ENCODE measurements at regions not wholly inside any gene's neighbourhood (a gene's known extent, or its start where the extent isn't known, plus 50 kb on each side); places are given as distances from the start of the nearest gene placed in this dataset.
A peak's percentile ranks its signal among the peaks of the same experiment; 100 is the strongest.

- DNase-seq: no peak
- peaks cover 0 to 5% (median 0%) of the 10 kb centered on the region in 7 donors for H3K9me3 Mint-ChIP-seq
- peak overlapping the region in 5 of 8 donors; percentile 25 to 63 (median 48) for H3K4me3 Mint-ChIP-seq
- peaks cover 0 to 3% (median 0%) of the 10 kb centered on the region in 3 donors for H3K4me1 Mint-ChIP-seq
- H3K27me3 Mint-ChIP-seq: peaks cover 42 to 61% (median 48%) of the 10 kb centered on the region in 3 donors
- no peak overlapping the region for H3K27ac Mint-ChIP-seq
- H3K36me3 Mint-ChIP-seq: no peaks in the 10 kb centered on the region
- no peak for ATAC-seq (ENCODE audit: low read depth in 2 of 2)
These were observed 94.0 kb upstream of the FMN2 start for GRCh38 chr1:239997515-239998311.

DNA sequence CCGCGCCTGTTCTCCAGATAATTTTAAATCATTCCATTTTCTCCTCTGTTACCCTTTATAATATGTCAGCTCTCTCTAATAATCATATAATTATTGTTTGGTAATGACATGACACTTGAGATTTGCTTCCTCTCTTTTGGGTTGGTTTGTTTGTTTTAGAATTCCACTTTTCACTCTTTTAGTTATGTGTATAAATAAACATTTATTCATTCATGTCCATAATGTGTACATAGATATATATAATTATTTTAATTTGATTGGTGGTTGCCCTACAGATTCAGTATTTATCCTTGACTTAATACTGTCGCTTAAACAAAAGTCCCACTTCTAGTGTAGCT lies 93.4 kb upstream of the FMN2 start:
- no peak for ATAC-seq (ENCODE audit: low read depth in 2 of 2)
- H3K4me1 Mint-ChIP-seq: peaks cover 0 to 3% (median 0%) of the 10 kb centered on the region in 3 donors
- H3K9me3 Mint-ChIP-seq: peaks cover 0 to 5% (median 0%) of the 10 kb centered on the region in 7 donors
- no peak for DNase-seq
- peaks cover 42 to 61% (median 50%) of the 10 kb centered on the region in 3 donors for H3K27me3 Mint-ChIP-seq
- no peaks in the 10 kb centered on the region for H3K36me3 Mint-ChIP-seq
- peak overlapping the region in 4 of 8 donors; percentile 32 to 59 (median 46) for H3K4me3 Mint-ChIP-seq
- no peak overlapping the region for H3K27ac Mint-ChIP-seq

DNA sequence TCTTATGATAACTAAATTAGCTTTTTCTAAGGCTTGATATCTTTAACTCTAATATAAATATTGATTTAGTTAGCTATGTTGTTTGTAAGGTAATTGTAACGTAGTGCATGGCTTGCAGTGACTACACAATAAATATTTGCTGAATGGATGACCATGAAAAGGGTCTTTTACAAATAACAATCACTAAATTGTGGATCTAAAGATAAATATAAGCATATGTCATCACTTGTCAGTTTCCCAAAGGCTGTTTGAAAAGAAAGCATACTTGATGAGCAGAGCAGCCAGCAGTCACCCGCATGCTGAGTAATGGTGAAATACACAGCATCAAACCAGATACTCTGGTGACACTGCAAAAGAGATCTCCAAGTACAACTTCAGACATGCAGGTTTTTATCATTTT lies 92.5 kb upstream of the FMN2 start:
- no peaks in the 10 kb centered on the region for H3K36me3 Mint-ChIP-seq
- H3K4me1 Mint-ChIP-seq: peaks cover 0 to 3% (median 0%) of the 10 kb centered on the region in 3 donors
- H3K27ac Mint-ChIP-seq: no peak overlapping the region
- peaks cover 0 to 5% (median 0%) of the 10 kb centered on the region in 7 donors for H3K9me3 Mint-ChIP-seq
- ATAC-seq (ENCODE audit: low read depth in 2 of 2) (no peak), DNase-seq (no peak)
- H3K4me3 Mint-ChIP-seq: no peak overlapping the region
- peaks cover 42 to 57% (median 48%) of the 10 kb centered on the region in 3 donors for H3K27me3 Mint-ChIP-seq

DNA sequence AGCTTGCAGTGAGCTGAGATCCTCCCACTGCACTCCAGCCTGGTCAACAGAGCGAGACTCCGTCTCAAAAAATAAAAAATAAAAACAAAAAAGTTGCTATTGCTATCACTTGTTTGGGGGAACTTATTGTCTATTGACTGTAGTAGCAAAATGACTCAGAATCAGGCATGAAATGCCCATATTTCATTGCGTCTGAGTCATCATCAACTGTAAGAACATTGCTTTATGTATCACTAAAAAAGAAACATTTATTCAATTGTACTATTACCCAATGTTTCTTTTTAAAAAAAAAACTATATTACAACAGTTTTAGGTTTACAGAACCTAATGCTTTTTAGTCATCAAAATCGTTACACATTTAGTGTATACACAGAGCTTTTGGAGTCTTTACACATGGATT lies 91.0 kb upstream of the FMN2 start:
- Mint-ChIP-seq H3K9me3 (peaks cover 0 to 5% (median 0%) of the 10 kb centered on the region in 7 donors), H3K4me1 (peaks cover 0 to 3% (median 0%) of the 10 kb centered on the region in 3 donors), H3K4me3 (no peak overlapping the region), H3K36me3 (no peaks in the 10 kb centered on the region), H3K27ac (no peak overlapping the region), H3K27me3 (peaks cover 34 to 48% (median 38%) of the 10 kb centered on the region in 3 donors)
- no peak for ATAC-seq (ENCODE audit: low read depth in 2 of 2)
- DNase-seq: no peak

DNA sequence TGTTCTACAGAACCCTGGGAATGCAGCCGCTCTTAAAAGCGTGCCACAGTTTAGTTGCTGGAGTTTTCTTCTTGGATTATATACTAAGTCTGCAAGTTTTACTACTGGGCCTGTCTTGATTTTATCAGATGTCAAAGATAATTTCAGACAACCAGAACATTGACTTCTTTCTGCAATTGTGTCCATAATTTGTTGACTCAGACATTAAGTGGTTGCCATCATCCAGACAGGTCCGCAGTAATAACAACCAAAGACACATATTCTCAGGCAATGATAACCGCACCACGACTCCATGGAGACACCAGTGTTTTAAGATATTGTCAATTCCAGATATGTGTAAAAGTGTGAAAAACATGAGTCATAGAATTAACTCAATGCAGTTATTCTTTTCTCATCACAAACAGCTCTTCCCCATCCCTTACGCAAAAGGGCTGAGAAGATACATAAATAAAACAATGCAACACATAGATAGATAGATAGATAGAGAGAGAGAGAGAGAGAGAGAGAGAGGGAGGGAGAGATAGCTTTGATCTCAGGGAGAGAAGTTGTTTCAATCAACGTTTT lies 90.4 kb upstream of the FMN2 start:
- Mint-ChIP-seq H3K27me3 (peaks cover 28 to 42% (median 34%) of the 10 kb centered on the region in 3 donors), H3K4me1 (peaks cover 0 to 3% (median 0%) of the 10 kb centered on the region in 3 donors), H3K4me3 (no peak overlapping the region), H3K36me3 (no peaks in the 10 kb centered on the region), H3K9me3 (peaks cover 0 to 5% (median 0%) of the 10 kb centered on the region in 7 donors), H3K27ac (no peak overlapping the region)
- ATAC-seq (ENCODE audit: low read depth in 2 of 2): no peak
- no peak for DNase-seq

DNA sequence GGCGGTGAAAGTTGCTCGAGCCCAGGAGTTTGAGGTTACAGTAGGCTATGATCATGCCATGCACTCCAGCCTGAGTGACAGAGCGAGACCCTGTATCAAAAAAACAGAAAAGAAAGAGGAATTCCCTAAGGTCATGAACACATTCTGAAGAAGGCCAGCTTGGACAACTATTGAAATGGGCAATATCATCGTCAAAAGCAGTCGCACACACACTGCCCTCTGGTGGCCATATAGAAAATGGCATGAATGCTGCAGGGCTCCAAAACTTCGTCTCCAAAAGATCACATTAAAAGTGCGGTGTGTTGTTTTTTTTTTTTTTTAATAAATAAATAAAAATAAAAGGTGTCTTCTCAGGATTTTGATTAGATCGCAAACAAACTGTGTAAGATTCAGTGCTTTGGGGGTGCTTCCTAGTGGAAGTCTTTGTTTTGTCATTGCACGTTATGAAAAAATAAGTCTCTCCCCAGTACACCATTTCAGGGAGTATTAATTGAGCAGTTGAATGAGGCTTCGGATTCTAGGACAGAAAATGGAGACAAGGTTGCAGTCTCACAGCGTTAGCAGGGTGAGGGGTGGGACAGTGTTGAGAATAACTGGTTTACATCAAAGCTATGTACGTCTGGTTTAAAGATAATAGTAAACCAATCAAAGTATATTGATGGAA lies 87.5 kb upstream of the FMN2 start:
- Mint-ChIP-seq H3K27me3 (peaks cover 3 to 21% (median 15%) of the 10 kb centered on the region in 3 donors), H3K4me1 (no peaks in the 10 kb centered on the region), H3K9me3 (peaks cover 0 to 5% (median 0%) of the 10 kb centered on the region in 7 donors), H3K4me3 (no peak overlapping the region), H3K27ac (no peak overlapping the region), H3K36me3 (no peaks in the 10 kb centered on the region)
- DNase-seq (no peak), ATAC-seq (ENCODE audit: low read depth in 2 of 2) (no peak)

GRCh38 chr1:240005997-240006650 lies 85.6 kb upstream of the FMN2 start:
- no peaks in the 10 kb centered on the region for H3K4me1 Mint-ChIP-seq
- H3K9me3 Mint-ChIP-seq: peaks cover 3 to 16% (median 8%) of the 10 kb centered on the region in 7 donors
- no peak overlapping the region for H3K27ac Mint-ChIP-seq
- peaks cover 0 to 11% (median 5%) of the 10 kb centered on the region in 3 donors for H3K27me3 Mint-ChIP-seq
- DNase-seq (no peak), ATAC-seq (ENCODE audit: low read depth in 2 of 2) (no peak)
- no peak overlapping the region for H3K4me3 Mint-ChIP-seq
- H3K36me3 Mint-ChIP-seq: peaks cover 0 to 7% of the 10 kb centered on the region in 2 donors

- H3K4me1 Mint-ChIP-seq: no peaks in the 10 kb centered on the region
- H3K27me3 Mint-ChIP-seq: peaks cover 0 to 4% (median 0%) of the 10 kb centered on the region in 3 donors
- DNase-seq: no peak
- ATAC-seq (ENCODE audit: low read depth in 2 of 2): no peak
- no peak overlapping the region for H3K4me3 Mint-ChIP-seq
- peaks cover 3 to 23% (median 9%) of the 10 kb centered on the region in 7 donors for H3K9me3 Mint-ChIP-seq
- H3K27ac Mint-ChIP-seq: peak overlapping the region in 1 of 6 donors; percentile 7
- H3K36me3 Mint-ChIP-seq: peaks cover 0 to 7% of the 10 kb centered on the region in 2 donors
These were observed 83.4 kb upstream of the FMN2 start for GRCh38 chr1:240008298-240008697.

GRCh38 chr1:240014051-240014450 lies 77.6 kb upstream of the FMN2 start:
- Mint-ChIP-seq H3K36me3 (peaks cover 0 to 7% of the 10 kb centered on the region in 2 donors), H3K4me3 (no peak overlapping the region), H3K27me3 (peaks cover 0 to 4% (median 0%) of the 10 kb centered on the region in 3 donors), H3K4me1 (no peaks in the 10 kb centered on the region), H3K27ac (no peak overlapping the region), H3K9me3 (peaks cover 6 to 40% (median 22%) of the 10 kb centered on the region in 7 donors)
- DNase-seq: no peak
- no peak for ATAC-seq (ENCODE audit: low read depth in 2 of 2)

DNA sequence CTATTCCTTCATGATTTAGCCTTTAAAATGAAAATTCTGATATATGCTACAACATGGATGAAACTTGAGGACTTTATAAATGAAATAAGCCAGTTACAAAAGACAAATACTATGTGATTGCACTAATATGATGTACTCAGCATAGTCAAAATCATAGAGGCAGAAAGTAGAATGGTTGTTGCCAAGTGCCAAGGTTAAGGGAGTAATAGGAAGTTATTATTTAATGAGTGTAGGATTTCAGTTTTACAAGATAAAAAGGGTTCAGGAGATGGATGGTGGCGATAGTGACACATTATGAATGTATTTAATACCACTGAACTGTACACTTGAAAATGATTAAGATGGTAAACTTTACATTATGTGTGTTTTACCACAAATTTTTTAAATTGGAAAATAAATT lies 73.1 kb upstream of the FMN2 start:
- Mint-ChIP-seq H3K27ac (no peak overlapping the region), H3K4me1 (no peaks in the 10 kb centered on the region), H3K27me3 (peaks cover 0 to 4% (median 0%) of the 10 kb centered on the region in 3 donors), H3K4me3 (no peak overlapping the region), H3K9me3 (peaks cover 4 to 35% (median 18%) of the 10 kb centered on the region in 7 donors), H3K36me3 (no peaks in the 10 kb centered on the region)
- no peak for DNase-seq
- ATAC-seq (ENCODE audit: low read depth in 2 of 2): no peak

DNA sequence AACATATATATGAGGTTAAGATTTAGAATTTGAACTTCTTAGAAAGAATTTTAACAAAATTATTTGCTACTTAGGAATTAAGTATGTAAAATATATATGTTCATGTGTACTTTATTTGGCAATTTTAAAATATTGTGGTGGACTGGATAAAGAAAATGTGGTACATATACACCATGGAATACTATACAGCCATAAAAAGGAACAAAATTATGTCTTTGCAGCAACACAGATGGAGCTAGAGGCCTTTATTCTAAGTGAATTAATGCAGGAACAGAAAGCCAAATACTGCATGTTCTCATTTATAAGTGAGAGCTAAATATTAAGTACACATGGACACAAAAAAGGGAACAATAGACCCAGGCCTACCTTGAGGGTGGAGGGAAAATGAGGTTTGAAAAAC lies 72.2 kb upstream of the FMN2 start:
- no peak for ATAC-seq (ENCODE audit: low read depth in 2 of 2)
- no peak overlapping the region for H3K4me3 Mint-ChIP-seq
- DNase-seq: no peak
- H3K9me3 Mint-ChIP-seq: peaks cover 4 to 35% (median 18%) of the 10 kb centered on the region in 7 donors
- H3K27me3 Mint-ChIP-seq: peaks cover 0 to 4% (median 0%) of the 10 kb centered on the region in 3 donors
- no peak overlapping the region for H3K27ac Mint-ChIP-seq
- H3K36me3 Mint-ChIP-seq: no peaks in the 10 kb centered on the region
- no peaks in the 10 kb centered on the region for H3K4me1 Mint-ChIP-seq

DNA sequence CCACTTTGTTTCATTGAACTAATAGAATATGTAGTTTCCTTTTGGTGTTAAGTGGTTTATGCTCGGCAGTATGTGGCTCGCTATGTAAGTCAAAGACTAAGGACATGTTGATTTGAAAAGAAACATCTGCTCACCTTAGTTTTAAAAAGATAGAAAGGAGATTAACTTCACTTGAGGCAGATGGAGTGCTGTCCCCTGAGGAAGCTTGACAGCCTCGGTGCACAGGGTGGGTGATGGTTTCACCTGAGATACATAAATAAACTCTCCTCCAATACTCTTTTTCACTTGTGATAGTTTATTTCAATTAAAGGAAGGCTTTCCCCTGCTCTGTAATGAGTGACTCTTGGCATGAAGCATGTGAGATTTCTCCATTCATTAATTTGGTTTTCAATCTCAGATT lies 70.8 kb upstream of the FMN2 start:
- no peaks in the 10 kb centered on the region for H3K36me3 Mint-ChIP-seq
- no peak overlapping the region for H3K4me3 Mint-ChIP-seq
- DNase-seq (no peak), ATAC-seq (ENCODE audit: low read depth in 2 of 2) (no peak)
- H3K27me3 Mint-ChIP-seq: peaks cover 0 to 4% (median 0%) of the 10 kb centered on the region in 3 donors
- H3K4me1 Mint-ChIP-seq: no peaks in the 10 kb centered on the region
- peaks cover 4 to 35% (median 18%) of the 10 kb centered on the region in 7 donors for H3K9me3 Mint-ChIP-seq
- peak overlapping the region in 1 of 6 donors; percentile 65 for H3K27ac Mint-ChIP-seq

DNA sequence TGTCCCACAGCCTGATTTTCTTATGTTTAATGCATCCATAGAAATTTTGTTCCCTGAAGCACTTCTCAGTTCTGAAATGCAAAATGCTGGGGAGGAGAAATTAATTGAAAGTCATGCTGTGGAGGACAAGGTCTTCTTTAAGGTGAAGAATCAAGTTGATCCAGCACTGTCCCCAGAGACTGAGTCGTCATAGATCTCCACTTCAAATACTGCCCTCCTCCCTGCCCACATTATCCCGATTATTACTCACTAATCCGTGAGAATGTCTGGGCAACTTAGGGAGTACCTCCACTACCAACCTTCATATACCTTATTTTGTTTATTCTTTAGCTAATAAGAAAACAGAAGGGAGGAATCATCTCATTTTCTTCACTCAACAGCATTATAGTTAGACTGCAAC lies 70.0 kb upstream of the FMN2 start:
- H3K9me3 Mint-ChIP-seq: peaks cover 4 to 35% (median 18%) of the 10 kb centered on the region in 7 donors
- no peak for ATAC-seq (ENCODE audit: low read depth in 2 of 2)
- H3K36me3 Mint-ChIP-seq: no peaks in the 10 kb centered on the region
- peaks cover 0 to 4% (median 0%) of the 10 kb centered on the region in 3 donors for H3K27me3 Mint-ChIP-seq
- no peaks in the 10 kb centered on the region for H3K4me1 Mint-ChIP-seq
- DNase-seq: no peak
- no peak overlapping the region for H3K27ac Mint-ChIP-seq
- H3K4me3 Mint-ChIP-seq: no peak overlapping the region

All from naive B cell (primary cell).